HFFc6 (cell line): ENCODE measurements at regions not wholly inside any gene's neighbourhood (a gene's known extent, or its start where the extent isn't known, plus 50 kb on each side); places are given as distances from the start of the nearest gene placed in this dataset.

ENCODE experiments used
- DNase-seq: peaks from one replicate; pipeline ENCODE4 v3.0.0-alpha.2; 2018
- H3K27ac Mint-ChIP-seq: 2 replicates; pipeline ENCODE4 v1.8.0; 2020; ENCODE audit warnings: mild to moderate bottlenecking, mixed read lengths
- H3K27me3 Mint-ChIP-seq: 2 replicates; pipeline ENCODE4 v1.8.0; 2021; ENCODE audit warnings: mild to moderate bottlenecking, moderate library complexity, mixed read lengths; ENCODE audit not compliant: insufficient read depth
- H3K36me3 Mint-ChIP-seq: 2 replicates; pipeline ENCODE4 v1.8.0; 2021; ENCODE audit warnings: low read depth, mixed read lengths
- H3K4me1 Mint-ChIP-seq: 2 replicates; pipeline ENCODE4 v1.8.0; 2020; ENCODE audit warnings: low read depth, mixed read lengths
- H3K4me3 Mint-ChIP-seq: 2 replicates; pipeline ENCODE4 v1.8.0; 2020; ENCODE audit warnings: mild to moderate bottlenecking, moderate library complexity, mixed read lengths
- H3K9me3 Mint-ChIP-seq: 2 replicates; pipeline ENCODE4 v1.8.0; 2020; ENCODE audit warnings: mild to moderate bottlenecking, mixed read lengths
- CTCF ChIP-seq: fragments of 200-600 bp; sonication (generic); IDR thresholded peaks from 2 replicates; pipeline ENCODE4 v1.5.0; 2021; ENCODE audit warnings: antibody characterized with exemption, mild to moderate bottlenecking

GRCh38 chr7:444606-445005, 75.0 kb downstream of the PDGFA start:
- Mint-ChIP-seq H3K27ac (no peak overlapping the region), H3K4me3 (no peak overlapping the region), H3K36me3 (no peaks in the 10 kb centered on the region), H3K9me3 (no peaks in the 10 kb centered on the region), H3K4me1 (no peaks in the 10 kb centered on the region), H3K27me3 (peaks cover 14% of the 10 kb centered on the region)
- TF ChIP-seq CTCF = no peak
- no peak for DNase-seq

- no peak for DNase-seq
- no peak for TF ChIP-seq CTCF
- Mint-ChIP-seq H3K27ac (no peak overlapping the region), H3K36me3 (no peaks in the 10 kb centered on the region), H3K27me3 (peaks cover 10% of the 10 kb centered on the region), H3K4me3 (no peak overlapping the region), H3K4me1 (no peaks in the 10 kb centered on the region), H3K9me3 (no peaks in the 10 kb centered on the region)
Measured at GRCh38 chr7:445020-445419, 74.6 kb downstream of the PDGFA start.

- no peak overlapping the region for H3K27ac Mint-ChIP-seq
- H3K36me3 Mint-ChIP-seq = no peaks in the 10 kb centered on the region
- no peak for TF ChIP-seq CTCF
Measured at GRCh38 chr7:445563-446288, 73.9 kb downstream of the PDGFA start.

GRCh38 chr7:446289-446935, 73.2 kb downstream of the PDGFA start:
- no peaks in the 10 kb centered on the region for H3K9me3 Mint-ChIP-seq
- DNase-seq = no peak
- peaks cover 4% of the 10 kb centered on the region for H3K27me3 Mint-ChIP-seq
- no peak overlapping the region for H3K27ac Mint-ChIP-seq
- no peaks in the 10 kb centered on the region for H3K4me1 Mint-ChIP-seq
- TF ChIP-seq CTCF = no peak
- no peak overlapping the region for H3K4me3 Mint-ChIP-seq
- H3K36me3 Mint-ChIP-seq = no peaks in the 10 kb centered on the region

More at GRCh38 chr7:445563-446288, 73.9 kb downstream of the PDGFA start:
- Mint-ChIP-seq H3K9me3 (no peaks in the 10 kb centered on the region), H3K4me3 (no peak overlapping the region), H3K27me3 (peaks cover 6% of the 10 kb centered on the region), H3K4me1 (no peaks in the 10 kb centered on the region)
- DNase-seq = no peak
